GM10266 (cell line): ENCODE measurements at regions not wholly inside any gene's neighbourhood (a gene's known extent, or its start where the extent isn't known, plus 50 kb on each side); places are given as distances from the start of the nearest gene placed in this dataset.

Source experiments
- DNase-seq: peaks from one replicate; pipeline ENCODE4 v3.0.0; 2012; ENCODE audit errors: extremely low spot score
- TF ChIP-seq, protein P1 (sequence below): IDR thresholded peaks from 2 replicates; pipeline ENCODE4 v1.5.1; 2012; ENCODE audit warnings: mild to moderate bottlenecking, low read depth; ENCODE audit not compliant: control insufficient read depth, insufficient read depth; ENCODE audit errors: missing control alignments

- TF ChIP-seq, protein P1, sequence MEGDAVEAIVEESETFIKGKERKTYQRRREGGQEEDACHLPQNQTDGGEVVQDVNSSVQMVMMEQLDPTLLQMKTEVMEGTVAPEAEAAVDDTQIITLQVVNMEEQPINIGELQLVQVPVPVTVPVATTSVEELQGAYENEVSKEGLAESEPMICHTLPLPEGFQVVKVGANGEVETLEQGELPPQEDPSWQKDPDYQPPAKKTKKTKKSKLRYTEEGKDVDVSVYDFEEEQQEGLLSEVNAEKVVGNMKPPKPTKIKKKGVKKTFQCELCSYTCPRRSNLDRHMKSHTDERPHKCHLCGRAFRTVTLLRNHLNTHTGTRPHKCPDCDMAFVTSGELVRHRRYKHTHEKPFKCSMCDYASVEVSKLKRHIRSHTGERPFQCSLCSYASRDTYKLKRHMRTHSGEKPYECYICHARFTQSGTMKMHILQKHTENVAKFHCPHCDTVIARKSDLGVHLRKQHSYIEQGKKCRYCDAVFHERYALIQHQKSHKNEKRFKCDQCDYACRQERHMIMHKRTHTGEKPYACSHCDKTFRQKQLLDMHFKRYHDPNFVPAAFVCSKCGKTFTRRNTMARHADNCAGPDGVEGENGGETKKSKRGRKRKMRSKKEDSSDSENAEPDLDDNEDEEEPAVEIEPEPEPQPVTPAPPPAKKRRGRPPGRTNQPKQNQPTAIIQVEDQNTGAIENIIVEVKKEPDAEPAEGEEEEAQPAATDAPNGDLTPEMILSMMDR = no peak
- no peak for DNase-seq
Measured at GRCh38 chr2:12335995-12336394, 380.7 kb upstream of the TRIB2 start.

GRCh38 chr2:12338946-12339697, 377.6 kb upstream of the TRIB2 start:
- TF ChIP-seq, protein P1 = no peak
- DNase-seq = no peak

DNA sequence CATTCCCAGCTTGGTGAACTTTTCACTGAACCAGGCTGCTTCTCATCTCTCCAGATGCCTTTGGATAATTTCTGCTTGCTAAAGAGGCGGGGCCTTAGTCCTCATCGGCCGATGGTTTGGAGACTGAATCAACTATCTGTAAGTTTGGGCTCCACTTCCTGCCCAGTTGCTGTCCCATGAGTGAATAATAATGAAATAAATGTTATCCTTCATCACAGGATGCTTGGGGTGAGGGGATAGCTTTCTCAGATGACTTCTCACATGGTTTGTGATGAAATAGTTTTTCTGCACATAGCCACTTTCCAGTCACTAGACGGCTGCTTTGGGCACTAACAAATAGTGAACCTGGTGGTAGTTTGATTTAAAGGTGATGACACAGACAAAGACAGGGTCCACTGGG, 376.6 kb upstream of the TRIB2 start:
- DNase-seq = no peak
- TF ChIP-seq, protein P1 = no peak

GRCh38 chr2:12341215-12341614, 375.5 kb upstream of the TRIB2 start:
- no peak for DNase-seq
- TF ChIP-seq, protein P1 = no peak

DNA sequence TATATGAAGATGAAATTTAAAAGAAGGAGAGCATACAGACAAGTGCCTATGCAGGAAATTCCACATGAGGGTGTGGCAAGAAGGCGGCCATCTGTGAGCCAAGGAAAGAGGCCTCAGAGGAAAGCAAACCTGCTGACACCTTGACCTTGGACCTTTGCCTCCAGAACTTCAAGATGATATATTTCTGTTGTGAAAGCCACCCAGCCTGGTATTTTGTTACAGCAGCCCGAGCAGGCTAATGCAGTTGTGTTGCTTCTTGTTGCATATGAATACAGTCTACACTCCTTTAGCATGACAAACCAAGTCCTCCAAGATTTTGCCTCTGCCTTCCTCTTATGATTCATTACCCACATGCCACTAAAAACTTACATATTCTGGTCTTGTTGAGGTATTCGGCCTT, 374.8 kb upstream of the TRIB2 start:
- TF ChIP-seq, protein P1 = no peak
- DNase-seq = no peak

GRCh38 chr2:12343141-12343540, 373.6 kb upstream of the TRIB2 start:
- no peak for DNase-seq
- TF ChIP-seq, protein P1 = no peak

- TF ChIP-seq, protein P1 = no peak
- DNase-seq = no peak
Measured at GRCh38 chr2:12347066-12347493, 369.7 kb upstream of the TRIB2 start.
